ENCODE measurements at regions not wholly inside any gene's neighbourhood (a gene's known extent, or its start where the extent isn't known, plus 50 kb on each side); places are given as distances from the start of the nearest gene placed in this dataset.

DNA sequence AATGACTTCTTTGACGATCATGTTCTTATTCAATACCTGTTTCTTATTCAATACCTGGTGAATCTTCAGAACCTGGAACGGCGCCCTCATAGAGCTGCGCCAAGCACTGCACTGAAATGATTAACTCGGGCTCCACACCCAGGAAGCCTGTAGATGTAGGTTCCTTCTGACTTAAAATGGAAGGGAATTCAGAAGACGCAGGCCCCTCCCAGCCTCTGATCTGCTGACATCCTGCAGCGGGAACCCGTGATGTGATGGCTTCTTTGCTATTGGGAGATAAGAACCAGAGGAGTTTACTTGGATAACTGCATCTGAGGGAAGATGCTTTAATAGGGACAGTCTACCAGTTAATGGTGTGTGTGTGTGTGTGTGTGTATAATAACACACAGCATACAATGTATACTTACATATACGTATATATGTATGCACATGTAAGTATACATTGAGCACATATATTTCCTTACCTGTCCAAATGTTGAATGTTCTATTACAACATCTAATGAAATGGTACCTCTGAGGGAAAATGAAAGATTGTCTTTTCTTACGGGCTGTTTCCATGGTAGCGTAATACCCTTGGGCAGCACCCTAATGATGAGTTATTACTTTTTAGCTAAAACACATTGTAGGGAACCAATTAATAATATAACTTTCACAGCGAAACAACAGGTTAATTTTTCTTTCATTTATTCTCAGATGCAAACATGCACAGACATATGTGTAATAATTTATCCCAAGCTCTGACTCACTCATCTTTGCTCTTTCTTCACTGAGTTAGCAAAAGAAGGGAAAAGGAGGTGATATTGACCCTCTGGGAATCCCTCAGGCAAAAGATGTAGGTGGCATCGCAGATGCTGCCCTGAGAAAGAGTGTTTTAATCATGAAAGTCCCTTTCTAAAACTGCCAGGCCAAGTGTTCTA is 379.8 kb downstream of the SIPA1L2 start:
- TF ChIP-seq SMC3 (conservative IDR thresholded peaks at IDR 0.05; ENCODE audit: poor library complexity), result no peak
- TF ChIP-seq CTCF (IDR thresholded peaks at IDR 0.05; ENCODE audit: poor library complexity, severe bottlenecking), result no peak
- no peak for TF ChIP-seq RAD21 (conservative IDR thresholded peaks at IDR 0.05)
- no peak for TF ChIP-seq EP300 (conservative IDR thresholded peaks at IDR 0.05; ENCODE audit: poor library complexity, severe bottlenecking)
- TF ChIP-seq TAF1 (IDR thresholded peaks at IDR 0.05; ENCODE audit: low read depth), result no peak
- no peak for TF ChIP-seq POLR2AphosphoS5 (IDR thresholded peaks at IDR 0.05)
- TF ChIP-seq, protein P1, sequence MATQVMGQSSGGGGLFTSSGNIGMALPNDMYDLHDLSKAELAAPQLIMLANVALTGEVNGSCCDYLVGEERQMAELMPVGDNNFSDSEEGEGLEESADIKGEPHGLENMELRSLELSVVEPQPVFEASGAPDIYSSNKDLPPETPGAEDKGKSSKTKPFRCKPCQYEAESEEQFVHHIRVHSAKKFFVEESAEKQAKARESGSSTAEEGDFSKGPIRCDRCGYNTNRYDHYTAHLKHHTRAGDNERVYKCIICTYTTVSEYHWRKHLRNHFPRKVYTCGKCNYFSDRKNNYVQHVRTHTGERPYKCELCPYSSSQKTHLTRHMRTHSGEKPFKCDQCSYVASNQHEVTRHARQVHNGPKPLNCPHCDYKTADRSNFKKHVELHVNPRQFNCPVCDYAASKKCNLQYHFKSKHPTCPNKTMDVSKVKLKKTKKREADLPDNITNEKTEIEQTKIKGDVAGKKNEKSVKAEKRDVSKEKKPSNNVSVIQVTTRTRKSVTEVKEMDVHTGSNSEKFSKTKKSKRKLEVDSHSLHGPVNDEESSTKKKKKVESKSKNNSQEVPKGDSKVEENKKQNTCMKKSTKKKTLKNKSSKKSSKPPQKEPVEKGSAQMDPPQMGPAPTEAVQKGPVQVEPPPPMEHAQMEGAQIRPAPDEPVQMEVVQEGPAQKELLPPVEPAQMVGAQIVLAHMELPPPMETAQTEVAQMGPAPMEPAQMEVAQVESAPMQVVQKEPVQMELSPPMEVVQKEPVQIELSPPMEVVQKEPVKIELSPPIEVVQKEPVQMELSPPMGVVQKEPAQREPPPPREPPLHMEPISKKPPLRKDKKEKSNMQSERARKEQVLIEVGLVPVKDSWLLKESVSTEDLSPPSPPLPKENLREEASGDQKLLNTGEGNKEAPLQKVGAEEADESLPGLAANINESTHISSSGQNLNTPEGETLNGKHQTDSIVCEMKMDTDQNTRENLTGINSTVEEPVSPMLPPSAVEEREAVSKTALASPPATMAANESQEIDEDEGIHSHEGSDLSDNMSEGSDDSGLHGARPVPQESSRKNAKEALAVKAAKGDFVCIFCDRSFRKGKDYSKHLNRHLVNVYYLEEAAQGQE (IDR thresholded peaks at IDR 0.05; ENCODE audit: borderline replicate concordance), result no peak
